HAP-1 (cell line): ENCODE measurements at regions not wholly inside any gene's neighbourhood (a gene's known extent, or its start where the extent isn't known, plus 50 kb on each side); places are given as distances from the start of the nearest gene placed in this dataset.

ENCODE experiments used
- DNase-seq, 2 experiments: peaks; one replicate each; pipeline ENCODE4 v3.0.0-alpha.2; 2016 to 2020; ENCODE audit warnings: low spot score in 2 of 2
- H3K27me3 ChIP-seq: fragments of 250-450 bp; sonication (Bioruptor Pico); 2 replicates; pipeline ENCODE4 v1.5.1; 2020; ENCODE audit warnings: low read depth, mild to moderate bottlenecking, moderate library complexity
- H3K36me3 ChIP-seq: fragments of 250-450 bp; sonication (Bioruptor Pico); replicated peaks from 2 replicates; pipeline ENCODE4 v1.5.1; 2020; ENCODE audit warnings: mild to moderate bottlenecking
- H3K4me1 ChIP-seq: fragments of 250-450 bp; sonication (Bioruptor Pico); 2 replicates; pipeline ENCODE4 v1.5.1; 2020; ENCODE audit warnings: mild to moderate bottlenecking
- H3K4me3 ChIP-seq: fragments of 250-450 bp; sonication (Bioruptor Pico); 2 replicates; pipeline ENCODE4 v1.5.1; 2020; ENCODE audit warnings: mild to moderate bottlenecking, moderate library complexity
- H3K9me3 ChIP-seq: fragments of 250-450 bp; sonication (Bioruptor Pico); 2 replicates; pipeline ENCODE4 v1.5.1; 2020; ENCODE audit warnings: mild to moderate bottlenecking, moderate library complexity
- in situ Hi-C: fragments of 300-500 bp; cut with MboI; formaldehyde crosslinking; loops from 3 replicates; pipeline ENCODE4 v1.14.3; 2020; ENCODE audit warnings: low sequenced_read_pairs, inconsistent platforms, mixed read lengths

- in situ Hi-C loops = no loop called here
- no peak for DNase-seq
- Histone ChIP-seq H3K27me3 (no peaks in the 10 kb centered on the region), H3K36me3 (no peaks in the 10 kb centered on the region), H3K4me1 (no peaks in the 10 kb centered on the region), H3K9me3 (no peaks in the 10 kb centered on the region), H3K4me3 (no peak overlapping the region)
Measured at GRCh38 chr2:35891528-35891927, 464.1 kb upstream of the CRIM1 start.

- no peak for DNase-seq
Measured at GRCh38 chr2:35887146-35887545, 468.4 kb upstream of the CRIM1 start.

GRCh38 chr2:35873921-35874320, 481.7 kb upstream of the CRIM1 start:
- Histone ChIP-seq H3K27me3 (0 out of 2 replicates have a peak, but pooled peaks cover 4% of the 10 kb centered on the region), H3K9me3 (no peaks in the 10 kb centered on the region), H3K4me3 (no peak overlapping the region), H3K4me1 (no peaks in the 10 kb centered on the region), H3K36me3 (no peaks in the 10 kb centered on the region)
- in situ Hi-C loops = no loop called here
- DNase-seq = no peak

More at GRCh38 chr2:35887146-35887545, 468.4 kb upstream of the CRIM1 start:
- H3K36me3 ChIP-seq = no peaks in the 10 kb centered on the region
- in situ Hi-C loops = no loop called here
- H3K4me1 ChIP-seq = no peaks in the 10 kb centered on the region
- no peak overlapping the region for H3K4me3 ChIP-seq
- peaks cover 3% of the 10 kb centered on the region; the same call in 1 of the 2 replicates for H3K27me3 ChIP-seq
- H3K9me3 ChIP-seq = no peaks in the 10 kb centered on the region

- Histone ChIP-seq H3K9me3 (no peaks in the 10 kb centered on the region), H3K4me3 (no peak overlapping the region), H3K4me1 (no peaks in the 10 kb centered on the region), H3K36me3 (no peaks in the 10 kb centered on the region), H3K27me3 (peaks cover 7% of the 10 kb centered on the region; the same call in 1 of the 2 replicates)
- no peak for DNase-seq
- in situ Hi-C loops = no loop called here
Measured at GRCh38 chr2:35871672-35872071, 483.9 kb upstream of the CRIM1 start.

GRCh38 chr2:35870713-35871112, 484.9 kb upstream of the CRIM1 start:
- in situ Hi-C loops = no loop called here
- peaks cover 7% of the 10 kb centered on the region; the same call in 1 of the 2 replicates for H3K27me3 ChIP-seq
- peak in 1 of 2 experiments; percentile 4 for DNase-seq
- no peak overlapping the region for H3K4me3 ChIP-seq
- H3K9me3 ChIP-seq = no peaks in the 10 kb centered on the region
- H3K4me1 ChIP-seq = no peaks in the 10 kb centered on the region
- no peaks in the 10 kb centered on the region for H3K36me3 ChIP-seq

- Histone ChIP-seq H3K27me3 (peaks cover 3% of the 10 kb centered on the region; the same call in 1 of the 2 replicates), H3K9me3 (no peaks in the 10 kb centered on the region), H3K4me3 (no peak overlapping the region), H3K36me3 (no peaks in the 10 kb centered on the region), H3K4me1 (no peaks in the 10 kb centered on the region)
- DNase-seq = peak in 1 of 2 experiments; percentile 26
- in situ Hi-C loops = no loop called here
Measured at GRCh38 chr2:35864141-35864540, 491.4 kb upstream of the CRIM1 start.

- in situ Hi-C loops = no loop called here
- Histone ChIP-seq H3K4me1 (no peaks in the 10 kb centered on the region), H3K9me3 (no peaks in the 10 kb centered on the region), H3K27me3 (no peaks in the 10 kb centered on the region; the same call in 1 of the 2 replicates), H3K36me3 (no peaks in the 10 kb centered on the region), H3K4me3 (no peak overlapping the region)
- DNase-seq = no peak
Measured at GRCh38 chr2:35858216-35858615, 497.4 kb upstream of the CRIM1 start.

GRCh38 chr2:35857498-35857897, 498.1 kb upstream of the CRIM1 start:
- no peak overlapping the region for H3K4me3 ChIP-seq
- H3K36me3 ChIP-seq = no peaks in the 10 kb centered on the region
- no peaks in the 10 kb centered on the region for H3K9me3 ChIP-seq
- DNase-seq = no peak
- no peaks in the 10 kb centered on the region; the same call in 1 of the 2 replicates for H3K27me3 ChIP-seq
- in situ Hi-C loops = no loop called here
- H3K4me1 ChIP-seq = no peaks in the 10 kb centered on the region

GRCh38 chr2:35831385-35831784, 524.2 kb upstream of the CRIM1 start:
- in situ Hi-C loops = no loop called here
- H3K36me3 ChIP-seq = no peaks in the 10 kb centered on the region
- no peaks in the 10 kb centered on the region for H3K9me3 ChIP-seq
- no peak overlapping the region for H3K4me3 ChIP-seq
- no peaks in the 10 kb centered on the region for H3K27me3 ChIP-seq
- no peaks in the 10 kb centered on the region for H3K4me1 ChIP-seq
- DNase-seq = no peak

GRCh38 chr2:35830833-35831232, 524.7 kb upstream of the CRIM1 start:
- H3K27me3 ChIP-seq = no peaks in the 10 kb centered on the region
- H3K4me3 ChIP-seq = no peak overlapping the region
- no peak for DNase-seq
- H3K4me1 ChIP-seq = no peaks in the 10 kb centered on the region
- in situ Hi-C loops = no loop called here
- H3K9me3 ChIP-seq = no peaks in the 10 kb centered on the region
- H3K36me3 ChIP-seq = no peaks in the 10 kb centered on the region

GRCh38 chr2:35827086-35827485, 528.5 kb upstream of the CRIM1 start:
- Histone ChIP-seq H3K9me3 (no peaks in the 10 kb centered on the region), H3K4me3 (no peak overlapping the region), H3K4me1 (no peaks in the 10 kb centered on the region), H3K36me3 (no peaks in the 10 kb centered on the region), H3K27me3 (no peaks in the 10 kb centered on the region)
- in situ Hi-C loops = no loop called here
- no peak for DNase-seq

GRCh38 chr2:35822716-35823115, 532.9 kb upstream of the CRIM1 start:
- H3K9me3 ChIP-seq = no peaks in the 10 kb centered on the region
- H3K4me3 ChIP-seq = no peak overlapping the region
- no peak for DNase-seq

GRCh38 chr2:35821675-35822074, 533.9 kb upstream of the CRIM1 start:
- no peaks in the 10 kb centered on the region for H3K36me3 ChIP-seq
- in situ Hi-C loops = no loop called here
- H3K4me1 ChIP-seq = no peaks in the 10 kb centered on the region
- no peaks in the 10 kb centered on the region for H3K27me3 ChIP-seq
- no peak for DNase-seq
- H3K9me3 ChIP-seq = no peaks in the 10 kb centered on the region
- H3K4me3 ChIP-seq = no peak overlapping the region

More at GRCh38 chr2:35822716-35823115, 532.9 kb upstream of the CRIM1 start:
- Histone ChIP-seq H3K4me1 (no peaks in the 10 kb centered on the region), H3K27me3 (no peaks in the 10 kb centered on the region), H3K36me3 (no peaks in the 10 kb centered on the region)
- in situ Hi-C loops = no loop called here

- no peak for DNase-seq
- Histone ChIP-seq H3K4me1 (no peaks in the 10 kb centered on the region), H3K27me3 (no peaks in the 10 kb centered on the region), H3K36me3 (no peaks in the 10 kb centered on the region), H3K9me3 (no peaks in the 10 kb centered on the region), H3K4me3 (no peak overlapping the region)
- in situ Hi-C loops = no loop called here
Measured at GRCh38 chr2:35820391-35820790, 535.2 kb upstream of the CRIM1 start.

GRCh38 chr2:35819033-35819432, 536.5 kb upstream of the CRIM1 start:
- no peaks in the 10 kb centered on the region for H3K9me3 ChIP-seq
- no peaks in the 10 kb centered on the region for H3K4me1 ChIP-seq
- no peaks in the 10 kb centered on the region for H3K27me3 ChIP-seq
- no peak for DNase-seq
- in situ Hi-C loops = no loop called here
- no peaks in the 10 kb centered on the region for H3K36me3 ChIP-seq
- no peak overlapping the region for H3K4me3 ChIP-seq
